ENCODE measurements at regions not wholly inside any gene's neighbourhood (a gene's known extent, or its start where the extent isn't known, plus 50 kb on each side); places are given as distances from the start of the nearest gene placed in this dataset.

DNA sequence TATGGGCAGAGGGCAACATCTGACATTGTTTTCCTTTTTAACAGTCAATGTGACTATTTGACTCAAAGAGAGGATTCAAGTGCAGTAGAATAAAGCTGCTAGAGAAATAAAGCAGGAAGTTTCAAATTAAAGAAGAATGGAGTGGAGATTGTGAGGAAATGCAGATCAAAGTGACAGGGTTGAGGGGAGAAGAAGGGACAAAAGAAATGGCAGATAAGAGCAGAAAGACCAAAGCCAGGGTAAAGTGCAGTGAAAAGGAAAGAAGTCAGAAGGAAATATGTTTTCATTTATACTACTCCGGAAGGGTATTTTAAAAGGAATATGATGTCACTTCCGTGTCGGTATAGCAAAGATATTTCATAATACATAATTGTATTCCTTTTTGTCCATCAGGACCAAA lies 297.5 kb upstream of the CRIM1 start:
- H3K4me3 Mint-ChIP-seq (ENCODE audit: low read depth, unreplicated experiment), result no peak overlapping the region
- CTCF ChIA-PET, result interaction anchor here (0.7 kb wide), 1 partner anchor 86 kb away, joined by 3 read pairs; no protein-coding TSS in a partner anchor
- TF ChIP-seq, protein P1, sequence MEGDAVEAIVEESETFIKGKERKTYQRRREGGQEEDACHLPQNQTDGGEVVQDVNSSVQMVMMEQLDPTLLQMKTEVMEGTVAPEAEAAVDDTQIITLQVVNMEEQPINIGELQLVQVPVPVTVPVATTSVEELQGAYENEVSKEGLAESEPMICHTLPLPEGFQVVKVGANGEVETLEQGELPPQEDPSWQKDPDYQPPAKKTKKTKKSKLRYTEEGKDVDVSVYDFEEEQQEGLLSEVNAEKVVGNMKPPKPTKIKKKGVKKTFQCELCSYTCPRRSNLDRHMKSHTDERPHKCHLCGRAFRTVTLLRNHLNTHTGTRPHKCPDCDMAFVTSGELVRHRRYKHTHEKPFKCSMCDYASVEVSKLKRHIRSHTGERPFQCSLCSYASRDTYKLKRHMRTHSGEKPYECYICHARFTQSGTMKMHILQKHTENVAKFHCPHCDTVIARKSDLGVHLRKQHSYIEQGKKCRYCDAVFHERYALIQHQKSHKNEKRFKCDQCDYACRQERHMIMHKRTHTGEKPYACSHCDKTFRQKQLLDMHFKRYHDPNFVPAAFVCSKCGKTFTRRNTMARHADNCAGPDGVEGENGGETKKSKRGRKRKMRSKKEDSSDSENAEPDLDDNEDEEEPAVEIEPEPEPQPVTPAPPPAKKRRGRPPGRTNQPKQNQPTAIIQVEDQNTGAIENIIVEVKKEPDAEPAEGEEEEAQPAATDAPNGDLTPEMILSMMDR (IDR thresholded peaks at IDR 0.05; ENCODE audit: unreplicated experiment), result no peak
- intact Hi-C loops (cut with micrococcal nuclease; ENCODE audit: unreplicated experiment), result no loop called here
- no peak overlapping the region for H3K27ac Mint-ChIP-seq (ENCODE audit: unreplicated experiment)
- peaks cover 4% of the 10 kb centered on the region for H3K9me3 Mint-ChIP-seq (ENCODE audit: low read depth, unreplicated experiment)
- H3K36me3 Mint-ChIP-seq (ENCODE audit: insufficient read depth, unreplicated experiment), result no peaks in the 10 kb centered on the region
- no peaks in the 10 kb centered on the region for H3K4me1 Mint-ChIP-seq (ENCODE audit: low read depth, unreplicated experiment)
- H3K27me3 Mint-ChIP-seq (ENCODE audit: unreplicated experiment), result no peaks in the 10 kb centered on the region
- DNase-seq, result no peak
- BruUV-seq (replicated peaks), result no TSS peak

DNA sequence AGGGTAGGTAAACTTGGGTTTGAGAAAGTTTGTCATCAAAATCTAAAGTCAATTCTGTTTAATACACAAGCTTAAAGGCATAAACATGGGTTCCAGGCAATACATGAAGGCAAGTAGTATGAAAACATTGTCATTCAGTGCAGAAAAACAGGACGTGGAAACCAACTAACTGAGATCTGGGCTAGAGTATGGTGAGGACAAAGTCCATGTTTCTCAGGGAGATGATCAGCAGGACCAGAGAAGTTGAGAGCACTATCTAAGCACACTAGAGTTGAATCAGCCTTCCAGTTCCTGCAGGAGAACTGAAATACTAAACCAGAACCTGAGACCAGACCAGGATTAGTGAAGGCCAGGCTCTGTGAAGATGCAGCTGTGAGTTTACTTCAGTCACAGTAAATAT lies 302.8 kb upstream of the CRIM1 start:
- H3K27me3 Mint-ChIP-seq (ENCODE audit: unreplicated experiment), result no peaks in the 10 kb centered on the region
- peaks cover 4% of the 10 kb centered on the region for H3K9me3 Mint-ChIP-seq (ENCODE audit: low read depth, unreplicated experiment)
- TF ChIP-seq, protein P1 (IDR thresholded peaks at IDR 0.05; ENCODE audit: unreplicated experiment), result no peak
- DNase-seq, result no peak
- intact Hi-C loops (cut with micrococcal nuclease; ENCODE audit: unreplicated experiment), result no loop called here
- CTCF ChIA-PET, result no interaction called here
- no peaks in the 10 kb centered on the region for H3K36me3 Mint-ChIP-seq (ENCODE audit: insufficient read depth, unreplicated experiment)
- H3K4me1 Mint-ChIP-seq (ENCODE audit: low read depth, unreplicated experiment), result no peaks in the 10 kb centered on the region
- H3K27ac Mint-ChIP-seq (ENCODE audit: unreplicated experiment), result no peak overlapping the region
- no TSS peak for BruUV-seq (replicated peaks)
- H3K4me3 Mint-ChIP-seq (ENCODE audit: low read depth, unreplicated experiment), result no peak overlapping the region

DNA sequence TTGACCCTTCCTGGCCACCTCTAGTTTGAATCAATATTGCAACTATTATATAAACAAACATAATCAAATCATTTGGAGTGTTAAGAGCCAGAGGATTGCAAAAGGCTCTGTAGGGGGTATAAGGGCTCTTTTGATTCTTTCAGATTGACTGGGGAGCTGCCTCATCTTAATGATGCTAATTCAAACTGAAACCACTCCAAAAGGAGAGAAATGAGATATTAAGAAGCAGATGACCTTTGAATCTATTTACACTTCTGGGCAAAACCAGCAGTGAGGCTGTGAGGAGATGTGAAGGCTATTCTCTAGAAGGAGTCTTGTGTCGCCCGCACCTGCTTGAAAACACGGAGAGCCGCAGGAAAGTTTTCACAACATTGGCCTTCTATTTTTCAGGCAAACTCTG lies 311.2 kb upstream of the CRIM1 start:
- no peak overlapping the region for H3K27ac Mint-ChIP-seq (ENCODE audit: unreplicated experiment)
- no peaks in the 10 kb centered on the region for H3K4me1 Mint-ChIP-seq (ENCODE audit: low read depth, unreplicated experiment)
- no peak overlapping the region for H3K4me3 Mint-ChIP-seq (ENCODE audit: low read depth, unreplicated experiment)
- BruUV-seq (replicated peaks), result no TSS peak
- TF ChIP-seq, protein P1 (IDR thresholded peaks at IDR 0.05; ENCODE audit: unreplicated experiment), result no peak
- intact Hi-C loops (cut with micrococcal nuclease; ENCODE audit: unreplicated experiment), result no loop called here
- CTCF ChIA-PET, result no interaction called here
- peaks cover 3% of the 10 kb centered on the region for H3K9me3 Mint-ChIP-seq (ENCODE audit: low read depth, unreplicated experiment)
- DNase-seq, result no peak
- H3K36me3 Mint-ChIP-seq (ENCODE audit: insufficient read depth, unreplicated experiment), result no peaks in the 10 kb centered on the region
- H3K27me3 Mint-ChIP-seq (ENCODE audit: unreplicated experiment), result no peaks in the 10 kb centered on the region

DNA sequence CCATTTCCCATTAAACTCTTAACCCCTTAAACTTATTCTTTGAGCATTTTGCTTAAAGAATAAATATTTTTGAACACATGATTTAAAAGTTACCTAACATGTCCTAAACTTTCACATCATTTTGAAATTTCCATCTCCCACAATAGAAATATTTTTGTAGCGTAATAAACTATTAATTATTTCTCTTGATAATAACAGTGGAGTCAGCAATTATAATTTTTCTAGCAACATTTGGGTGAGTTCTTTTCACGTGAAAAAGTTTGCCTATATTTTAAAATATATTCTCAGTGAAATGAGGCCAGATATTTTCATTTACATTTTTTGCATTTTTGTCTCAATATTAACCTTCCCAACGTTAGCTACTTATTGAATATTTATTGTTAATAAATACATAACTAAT lies 320.4 kb upstream of the CRIM1 start:
- H3K27me3 Mint-ChIP-seq (ENCODE audit: unreplicated experiment), result no peaks in the 10 kb centered on the region
- intact Hi-C loops (cut with micrococcal nuclease; ENCODE audit: unreplicated experiment), result no loop called here
- DNase-seq, result no peak
- no peak overlapping the region for H3K27ac Mint-ChIP-seq (ENCODE audit: unreplicated experiment)
- peaks cover 8% of the 10 kb centered on the region for H3K4me1 Mint-ChIP-seq (ENCODE audit: low read depth, unreplicated experiment)
- TF ChIP-seq, protein P1 (IDR thresholded peaks at IDR 0.05; ENCODE audit: unreplicated experiment), result no peak
- no TSS peak for BruUV-seq (replicated peaks)
- H3K9me3 Mint-ChIP-seq (ENCODE audit: low read depth, unreplicated experiment), result peaks cover 5% of the 10 kb centered on the region
- CTCF ChIA-PET, result no interaction called here
- H3K36me3 Mint-ChIP-seq (ENCODE audit: insufficient read depth, unreplicated experiment), result no peaks in the 10 kb centered on the region
- no peak overlapping the region for H3K4me3 Mint-ChIP-seq (ENCODE audit: low read depth, unreplicated experiment)

DNA sequence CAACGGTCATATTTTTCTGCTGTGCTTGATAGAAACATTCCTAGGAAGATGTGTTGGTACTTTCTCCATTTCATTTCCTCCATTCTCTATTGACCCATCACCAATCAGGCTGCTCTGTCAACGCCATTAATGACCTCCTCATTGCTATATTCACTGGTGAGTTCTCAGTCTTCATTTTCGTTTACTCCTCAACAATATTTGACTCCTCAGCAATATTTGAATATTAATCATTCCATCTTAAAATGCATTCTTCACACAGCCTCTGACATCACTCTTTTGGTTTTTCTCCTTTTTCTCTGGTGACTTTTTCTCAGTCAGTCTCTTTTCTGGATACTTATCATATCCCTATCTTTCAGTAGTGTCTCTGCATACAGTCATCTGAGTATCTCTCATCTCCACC lies 323.5 kb upstream of the CRIM1 start:
- DNase-seq, result no peak
- CTCF ChIA-PET, result no interaction called here
- Mint-ChIP-seq H3K4me1 (ENCODE audit: low read depth, unreplicated experiment) (peaks cover 8% of the 10 kb centered on the region), H3K4me3 (ENCODE audit: low read depth, unreplicated experiment) (no peak overlapping the region), H3K9me3 (ENCODE audit: low read depth, unreplicated experiment) (peaks cover 5% of the 10 kb centered on the region), H3K27ac (ENCODE audit: unreplicated experiment) (no peak overlapping the region), H3K27me3 (ENCODE audit: unreplicated experiment) (no peaks in the 10 kb centered on the region), H3K36me3 (ENCODE audit: insufficient read depth, unreplicated experiment) (no peaks in the 10 kb centered on the region)
- BruUV-seq (replicated peaks), result no TSS peak
- intact Hi-C loops (cut with micrococcal nuclease; ENCODE audit: unreplicated experiment), result no loop called here
- TF ChIP-seq, protein P1 (IDR thresholded peaks at IDR 0.05; ENCODE audit: unreplicated experiment), result no peak
